ENCODE measurements at regions not wholly inside any gene's neighbourhood (a gene's known extent, or its start where the extent isn't known, plus 50 kb on each side); places are given as distances from the start of the nearest gene placed in this dataset.

DNA sequence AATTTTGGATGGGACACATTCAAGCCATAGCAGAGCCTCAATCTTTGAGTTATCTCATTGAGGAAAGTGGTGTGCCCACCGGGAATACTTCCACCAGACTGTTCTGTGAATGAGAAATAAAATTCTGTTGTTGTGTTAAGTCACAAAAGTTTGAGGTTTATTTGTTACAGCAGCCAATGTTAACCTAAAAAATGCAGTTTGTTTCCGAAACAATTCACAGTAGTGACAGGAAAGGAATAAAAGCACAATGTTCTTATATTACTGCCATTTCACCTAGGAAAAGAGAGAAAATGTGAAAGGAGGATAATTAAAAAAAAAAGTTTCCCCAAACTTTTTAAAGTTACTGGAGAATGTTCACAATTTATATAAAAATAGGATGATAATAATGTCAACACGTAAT, 344.6 kb downstream of the CD83 start:
- TF ChIP-seq, protein P1, sequence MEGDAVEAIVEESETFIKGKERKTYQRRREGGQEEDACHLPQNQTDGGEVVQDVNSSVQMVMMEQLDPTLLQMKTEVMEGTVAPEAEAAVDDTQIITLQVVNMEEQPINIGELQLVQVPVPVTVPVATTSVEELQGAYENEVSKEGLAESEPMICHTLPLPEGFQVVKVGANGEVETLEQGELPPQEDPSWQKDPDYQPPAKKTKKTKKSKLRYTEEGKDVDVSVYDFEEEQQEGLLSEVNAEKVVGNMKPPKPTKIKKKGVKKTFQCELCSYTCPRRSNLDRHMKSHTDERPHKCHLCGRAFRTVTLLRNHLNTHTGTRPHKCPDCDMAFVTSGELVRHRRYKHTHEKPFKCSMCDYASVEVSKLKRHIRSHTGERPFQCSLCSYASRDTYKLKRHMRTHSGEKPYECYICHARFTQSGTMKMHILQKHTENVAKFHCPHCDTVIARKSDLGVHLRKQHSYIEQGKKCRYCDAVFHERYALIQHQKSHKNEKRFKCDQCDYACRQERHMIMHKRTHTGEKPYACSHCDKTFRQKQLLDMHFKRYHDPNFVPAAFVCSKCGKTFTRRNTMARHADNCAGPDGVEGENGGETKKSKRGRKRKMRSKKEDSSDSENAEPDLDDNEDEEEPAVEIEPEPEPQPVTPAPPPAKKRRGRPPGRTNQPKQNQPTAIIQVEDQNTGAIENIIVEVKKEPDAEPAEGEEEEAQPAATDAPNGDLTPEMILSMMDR (IDR thresholded peaks at IDR 0.05), result no peak

DNA sequence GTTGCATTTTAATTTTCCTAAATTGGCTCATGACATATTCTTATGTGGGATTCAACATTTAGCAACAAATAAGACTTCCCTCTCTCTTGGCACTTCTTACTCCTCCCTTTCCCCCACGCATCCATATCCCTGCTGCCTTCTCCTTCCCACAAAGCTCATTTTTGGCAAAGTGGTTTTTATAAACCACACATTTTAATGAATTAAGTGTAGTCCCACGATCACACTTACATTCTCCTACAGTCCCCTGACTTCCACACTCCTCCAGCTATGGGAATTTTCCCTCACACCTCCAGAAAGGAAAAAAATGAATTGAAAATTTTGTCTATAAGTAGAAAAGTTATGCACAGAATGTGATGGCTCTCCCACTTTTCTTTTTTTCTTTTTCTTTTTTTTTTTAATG, 345.0 kb downstream of the CD83 start:
- TF ChIP-seq, protein P1 (IDR thresholded peaks at IDR 0.05), result no peak

DNA sequence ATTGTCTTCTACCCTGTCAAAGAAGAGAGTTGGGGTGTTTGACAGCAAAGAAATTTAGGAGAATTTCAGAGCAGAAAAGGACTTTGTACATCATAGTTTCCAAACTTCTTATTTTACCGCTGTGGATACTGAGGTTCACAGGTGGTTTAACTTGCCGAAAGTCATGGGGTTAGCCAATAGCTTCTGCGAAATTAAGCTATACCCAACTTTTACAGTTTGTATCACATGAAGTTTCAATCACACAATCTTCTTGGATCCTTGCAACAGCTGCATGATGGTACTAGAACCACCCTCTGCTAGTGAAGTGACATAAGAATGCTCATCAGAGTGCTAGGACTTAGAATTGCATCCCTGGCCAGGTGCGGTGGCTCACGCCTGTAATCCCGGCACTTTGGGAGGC, 345.5 kb downstream of the CD83 start:
- TF ChIP-seq, protein P1 (IDR thresholded peaks at IDR 0.05), result no peak

DNA sequence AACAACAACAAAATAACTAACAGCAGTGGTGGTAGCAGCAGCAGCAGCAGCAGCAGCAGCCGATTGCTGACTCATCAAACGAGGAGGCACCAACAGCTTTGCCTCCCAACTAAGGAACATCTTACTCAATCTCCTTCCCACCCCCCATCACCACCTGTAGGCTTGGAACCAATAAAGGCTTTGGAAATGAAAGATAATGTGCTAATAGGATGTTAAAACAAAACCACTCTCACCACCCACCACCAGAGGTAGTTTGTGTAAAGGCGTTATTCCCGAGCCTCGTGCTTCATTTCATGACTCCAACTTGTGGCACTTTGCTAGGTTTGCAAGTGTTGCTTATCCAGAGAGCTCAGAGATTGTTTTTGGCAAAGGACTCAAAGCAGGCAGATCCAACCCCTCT, 346.5 kb downstream of the CD83 start:
- TF ChIP-seq, protein P1 (IDR thresholded peaks at IDR 0.05), result no peak

DNA sequence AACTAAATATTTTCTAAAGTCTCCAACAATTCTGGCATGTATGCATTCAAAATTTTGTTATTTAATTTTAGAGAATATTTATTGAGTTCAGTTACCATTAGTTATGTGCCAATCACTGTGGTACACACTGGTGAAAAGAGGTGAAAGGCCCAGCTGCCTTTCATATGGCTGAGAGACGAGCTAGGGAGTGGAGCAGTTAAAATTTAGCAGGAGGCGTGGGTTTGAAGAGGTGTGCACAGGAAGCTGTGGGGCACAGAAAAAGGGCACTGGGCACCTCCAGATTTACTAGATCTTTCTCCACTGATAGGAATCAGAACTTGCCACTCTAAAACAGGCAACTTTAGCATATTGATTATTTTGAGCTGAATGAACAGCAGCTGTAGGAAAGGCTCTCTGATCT, 347.1 kb downstream of the CD83 start:
- TF ChIP-seq, protein P1 (IDR thresholded peaks at IDR 0.05), result no peak

DNA sequence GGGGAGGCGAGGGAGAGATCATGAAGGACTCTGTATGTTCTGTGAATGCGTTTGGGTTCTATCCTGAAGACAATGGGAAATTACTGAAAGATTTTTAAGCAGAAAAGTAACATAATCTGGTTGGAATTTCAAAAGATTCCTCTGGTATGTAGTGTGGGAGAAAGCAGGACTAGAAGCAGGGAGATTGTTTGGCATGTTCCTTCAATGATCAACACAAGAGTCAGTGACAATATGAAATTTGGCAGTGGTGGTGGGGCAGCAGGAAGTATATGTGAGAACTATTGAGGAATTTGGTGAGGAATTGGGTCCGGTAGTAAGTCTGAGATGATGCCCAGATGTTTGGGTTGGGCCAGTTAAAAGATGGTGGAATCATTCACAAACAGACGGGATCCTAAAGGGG, 348.7 kb downstream of the CD83 start:
- TF ChIP-seq, protein P1 (IDR thresholded peaks at IDR 0.05), result no peak

DNA sequence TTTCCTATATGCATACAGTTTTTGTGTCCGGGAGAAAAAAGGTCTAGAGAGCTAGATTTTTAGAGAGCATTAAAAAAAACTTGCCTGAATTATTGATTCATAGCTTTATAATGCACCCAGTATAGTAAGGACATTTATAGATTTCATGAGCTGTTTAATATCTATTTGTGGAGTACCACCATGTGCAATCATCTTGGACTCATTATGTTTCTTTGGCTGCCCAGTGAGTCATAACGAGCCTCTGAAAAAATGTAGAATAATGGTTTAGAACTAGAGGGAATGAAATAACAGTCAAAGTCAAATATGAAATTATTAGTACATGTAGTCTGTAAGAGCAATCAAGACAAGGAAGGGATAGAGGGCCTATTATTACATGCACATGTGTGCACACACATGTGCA, 350.0 kb downstream of the CD83 start:
- TF ChIP-seq, protein P1 (IDR thresholded peaks at IDR 0.05), result no peak

DNA sequence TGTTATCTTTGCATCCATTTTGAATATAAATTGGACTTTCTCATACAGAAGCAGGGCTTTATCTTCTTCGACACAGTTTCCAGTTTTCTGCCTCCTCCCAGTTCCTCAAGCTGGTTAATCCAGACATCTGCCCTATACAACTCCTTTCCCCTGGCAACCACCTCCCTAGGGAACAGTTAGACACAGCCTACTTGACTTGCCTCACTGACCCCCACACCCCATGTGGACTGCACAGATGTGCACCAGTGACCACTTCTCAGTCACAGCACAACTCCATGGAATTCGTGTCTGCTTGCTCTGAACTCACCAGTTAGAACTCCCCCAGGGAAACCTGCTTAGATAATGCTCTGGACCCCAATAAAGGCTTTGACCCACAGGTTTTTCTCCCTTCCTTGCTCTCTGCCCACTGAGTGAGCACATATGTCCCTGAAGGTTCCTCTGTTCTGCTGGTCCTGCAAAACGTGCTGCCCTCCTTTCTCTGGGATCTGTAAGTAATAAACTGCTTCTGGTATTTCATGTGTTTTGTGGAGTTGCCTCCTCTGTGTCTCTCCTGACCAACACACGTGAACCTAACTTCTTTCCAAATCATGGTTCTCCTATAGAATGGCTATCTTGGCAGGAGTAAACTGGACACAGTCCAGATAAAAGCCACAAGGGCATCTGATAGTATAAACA, 351.2 kb downstream of the CD83 start:
- TF ChIP-seq, protein P1 (IDR thresholded peaks at IDR 0.05), result no peak
